ENCODE measurements at regions not wholly inside any gene's neighbourhood (a gene's known extent, or its start where the extent isn't known, plus 50 kb on each side); places are given as distances from the start of the nearest gene placed in this dataset.

DNA sequence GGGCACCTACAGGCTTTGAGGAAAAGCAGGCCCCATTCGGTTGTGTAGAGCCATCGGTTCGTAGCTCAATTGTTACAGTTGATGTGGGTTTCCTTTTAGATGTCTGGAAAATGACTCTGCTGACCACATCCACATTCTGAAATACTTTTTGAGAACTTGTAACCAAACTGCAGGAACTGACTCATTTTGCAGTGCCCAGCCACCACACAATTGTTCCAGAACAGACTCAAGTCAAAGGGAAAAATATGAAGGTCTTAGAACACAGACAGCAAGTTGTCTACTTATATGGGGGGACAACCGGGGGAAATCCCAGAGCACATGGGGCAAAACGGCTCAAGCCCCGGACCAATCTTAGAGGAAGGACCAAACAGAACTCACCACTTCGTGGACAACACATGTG, 557.6 kb upstream of the DIPK2B start:
- TF ChIP-seq, protein P1, sequence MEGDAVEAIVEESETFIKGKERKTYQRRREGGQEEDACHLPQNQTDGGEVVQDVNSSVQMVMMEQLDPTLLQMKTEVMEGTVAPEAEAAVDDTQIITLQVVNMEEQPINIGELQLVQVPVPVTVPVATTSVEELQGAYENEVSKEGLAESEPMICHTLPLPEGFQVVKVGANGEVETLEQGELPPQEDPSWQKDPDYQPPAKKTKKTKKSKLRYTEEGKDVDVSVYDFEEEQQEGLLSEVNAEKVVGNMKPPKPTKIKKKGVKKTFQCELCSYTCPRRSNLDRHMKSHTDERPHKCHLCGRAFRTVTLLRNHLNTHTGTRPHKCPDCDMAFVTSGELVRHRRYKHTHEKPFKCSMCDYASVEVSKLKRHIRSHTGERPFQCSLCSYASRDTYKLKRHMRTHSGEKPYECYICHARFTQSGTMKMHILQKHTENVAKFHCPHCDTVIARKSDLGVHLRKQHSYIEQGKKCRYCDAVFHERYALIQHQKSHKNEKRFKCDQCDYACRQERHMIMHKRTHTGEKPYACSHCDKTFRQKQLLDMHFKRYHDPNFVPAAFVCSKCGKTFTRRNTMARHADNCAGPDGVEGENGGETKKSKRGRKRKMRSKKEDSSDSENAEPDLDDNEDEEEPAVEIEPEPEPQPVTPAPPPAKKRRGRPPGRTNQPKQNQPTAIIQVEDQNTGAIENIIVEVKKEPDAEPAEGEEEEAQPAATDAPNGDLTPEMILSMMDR (IDR thresholded peaks at IDR 0.05): no peak
- TF ChIP-seq POLR2A (IDR thresholded peaks at IDR 0.05): no peak
